AG04450 (cell line): ENCODE measurements at regions not wholly inside any gene's neighbourhood (a gene's known extent, or its start where the extent isn't known, plus 50 kb on each side); places are given as distances from the start of the nearest gene placed in this dataset.

Experiments used
- CTCF ChIA-PET: fragments of 300-600, 350-600 bp; formaldehyde crosslinking; extraction: SDS; loops from one replicate; lab custom pipeline; 2022; ENCODE audit warnings: antibody characterized with exemption, inconsistent platforms; lab: Charles Lee
- POLR2A ChIA-PET: fragments of 350-600 bp; formaldehyde crosslinking; extraction: SDS; loops from one replicate; lab custom pipeline; 2021; ENCODE audit warnings: antibody characterized with exemption, inconsistent platforms; lab: Yijun Ruan, JAX
- DNase-seq: peaks from one replicate; pipeline ENCODE4 v3.0.0-alpha.2; 2011; ENCODE audit warnings: low read depth, low spot score
- H3K27ac ChIP-seq: one replicate; pipeline ENCODE4 v1.5.1; 2012; ENCODE audit warnings: low read depth, low read length, control low read depth
- H3K27me3 ChIP-seq: one replicate; pipeline ENCODE4 v1.6.0; 2012; ENCODE audit warnings: low read length; ENCODE audit not compliant: control insufficient read depth, insufficient read depth
- H3K4me3 ChIP-seq: 2 replicates; pipeline ENCODE4 v1.5.1; 2011; ENCODE audit warnings: mild to moderate bottlenecking, low read depth, low read length, control low read depth
- H3K9me3 ChIP-seq: 2 replicates; pipeline ENCODE4 v1.5.1; 2012; ENCODE audit warnings: low read length; ENCODE audit not compliant: control insufficient read depth, insufficient read depth
- TF ChIP-seq, protein P1 (sequence below): IDR thresholded peaks from 2 replicates; pipeline ENCODE4 v1.5.1; 2011; ENCODE audit warnings: low read depth, low read length, control low read depth, inconsistent platforms

GRCh38 chr16:54489225-54490111 lies 202.9 kb upstream of the IRX3 start:
- H3K9me3 ChIP-seq = no peaks in the 10 kb centered on the region
- no peaks in the 10 kb centered on the region for H3K27me3 ChIP-seq
- ChIA-PET CTCF (no interaction called here), POLR2A (no interaction called here)
- no peak for DNase-seq
- no peak overlapping the region for H3K4me3 ChIP-seq
- H3K27ac ChIP-seq = no peak overlapping the region
- TF ChIP-seq, protein P1, sequence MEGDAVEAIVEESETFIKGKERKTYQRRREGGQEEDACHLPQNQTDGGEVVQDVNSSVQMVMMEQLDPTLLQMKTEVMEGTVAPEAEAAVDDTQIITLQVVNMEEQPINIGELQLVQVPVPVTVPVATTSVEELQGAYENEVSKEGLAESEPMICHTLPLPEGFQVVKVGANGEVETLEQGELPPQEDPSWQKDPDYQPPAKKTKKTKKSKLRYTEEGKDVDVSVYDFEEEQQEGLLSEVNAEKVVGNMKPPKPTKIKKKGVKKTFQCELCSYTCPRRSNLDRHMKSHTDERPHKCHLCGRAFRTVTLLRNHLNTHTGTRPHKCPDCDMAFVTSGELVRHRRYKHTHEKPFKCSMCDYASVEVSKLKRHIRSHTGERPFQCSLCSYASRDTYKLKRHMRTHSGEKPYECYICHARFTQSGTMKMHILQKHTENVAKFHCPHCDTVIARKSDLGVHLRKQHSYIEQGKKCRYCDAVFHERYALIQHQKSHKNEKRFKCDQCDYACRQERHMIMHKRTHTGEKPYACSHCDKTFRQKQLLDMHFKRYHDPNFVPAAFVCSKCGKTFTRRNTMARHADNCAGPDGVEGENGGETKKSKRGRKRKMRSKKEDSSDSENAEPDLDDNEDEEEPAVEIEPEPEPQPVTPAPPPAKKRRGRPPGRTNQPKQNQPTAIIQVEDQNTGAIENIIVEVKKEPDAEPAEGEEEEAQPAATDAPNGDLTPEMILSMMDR = no peak

DNA sequence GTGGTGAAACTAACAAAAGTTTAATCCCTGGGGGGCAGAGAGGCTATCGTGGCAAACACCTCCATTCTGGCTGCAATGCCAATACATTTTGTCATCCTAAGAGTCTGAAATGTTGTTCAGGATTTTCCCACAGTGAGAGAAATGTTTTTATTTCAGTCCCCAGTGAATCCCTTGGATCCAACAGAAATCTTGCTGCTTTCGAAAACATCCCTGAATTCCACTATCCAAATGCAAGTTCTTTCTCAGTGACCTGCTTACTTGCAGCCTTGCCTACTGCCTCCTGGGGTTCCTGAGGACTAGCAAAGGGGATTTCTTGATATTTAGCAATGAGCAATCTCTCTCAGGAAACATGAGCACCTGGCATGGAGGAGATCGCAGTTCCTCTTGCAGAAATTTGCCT lies 202.1 kb upstream of the IRX3 start:
- POLR2A ChIA-PET = no interaction called here
- Histone ChIP-seq H3K4me3 (no peak overlapping the region), H3K27me3 (no peaks in the 10 kb centered on the region), H3K27ac (no peak overlapping the region), H3K9me3 (no peaks in the 10 kb centered on the region)
- TF ChIP-seq, protein P1 = no peak
- CTCF ChIA-PET = no interaction called here
- DNase-seq = no peak

GRCh38 chr16:54487933-54488332 lies 201.3 kb upstream of the IRX3 start:
- H3K27me3 ChIP-seq = no peaks in the 10 kb centered on the region
- no peak overlapping the region for H3K4me3 ChIP-seq
- DNase-seq = no peak
- H3K27ac ChIP-seq = no peak overlapping the region
- H3K9me3 ChIP-seq = no peaks in the 10 kb centered on the region
- TF ChIP-seq, protein P1 = no peak
- CTCF ChIA-PET = no interaction called here
- POLR2A ChIA-PET = no interaction called here

DNA sequence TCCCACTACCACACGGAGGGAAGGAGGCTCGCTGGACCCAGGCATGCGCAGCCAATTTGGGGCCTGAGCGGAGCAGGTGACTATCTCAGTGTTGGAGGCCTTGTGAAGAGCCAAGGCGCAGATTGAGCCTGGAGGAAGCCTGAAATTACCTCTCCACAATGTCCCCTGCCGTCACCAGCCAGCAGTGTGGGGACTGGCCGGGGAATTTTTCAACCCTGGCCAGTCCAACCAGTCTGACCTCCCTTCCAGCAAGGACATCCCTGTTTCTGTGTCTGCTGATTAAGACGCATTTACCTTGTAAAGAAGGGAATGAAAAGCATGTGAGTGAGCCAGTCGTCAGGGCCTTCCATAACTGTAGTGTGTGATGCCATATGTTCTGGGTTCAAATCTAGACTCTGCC lies 198.1 kb upstream of the IRX3 start:
- no peaks in the 10 kb centered on the region for H3K27me3 ChIP-seq
- TF ChIP-seq, protein P1 = no peak
- POLR2A ChIA-PET = no interaction called here
- CTCF ChIA-PET = no interaction called here
- no peak overlapping the region for H3K27ac ChIP-seq
- no peak for DNase-seq
- no peaks in the 10 kb centered on the region for H3K9me3 ChIP-seq
- H3K4me3 ChIP-seq = no peak overlapping the region

GRCh38 chr16:54482892-54483574 lies 196.4 kb upstream of the IRX3 start:
- CTCF ChIA-PET = interaction anchor here (0.5 kb wide), 1 partner anchor 453 kb away, joined by 5 read pairs; no protein-coding TSS in a partner anchor
- Histone ChIP-seq H3K27ac (no peak overlapping the region), H3K4me3 (no peak overlapping the region), H3K27me3 (no peaks in the 10 kb centered on the region), H3K9me3 (no peaks in the 10 kb centered on the region)
- DNase-seq = no peak
- TF ChIP-seq, protein P1 = no peak
- POLR2A ChIA-PET = no interaction called here
